Sigmoid colon (tissue), 6 donors: ENCODE measurements at regions not wholly inside any gene's neighbourhood (a gene's known extent, or its start where the extent isn't known, plus 50 kb on each side); places are given as distances from the start of the nearest gene placed in this dataset.

ENCODE experiments used
- DNase-seq: peaks from one replicate; pipeline ENCODE4 v3.0.0-alpha.2; 2019
- H3K27ac ChIP-seq, 4 donors: fragments of 200-600 bp; sonication (generic); one replicate each; pipeline ENCODE4 v1.5.1; 2016 to 2019; ENCODE audit warnings: mild to moderate bottlenecking in 1 of 4
- H3K27me3 ChIP-seq, 3 donors: fragments of 200-600 bp; sonication (generic); one replicate each; pipeline ENCODE4 v1.5.1; 2019; ENCODE audit warnings: mild to moderate bottlenecking in 1 of 3
- H3K36me3 ChIP-seq, 4 donors: fragments of 200-600 bp; sonication (generic); one replicate each; pipeline ENCODE4 v1.5.1; 2016 to 2019
- H3K4me1 ChIP-seq, 4 donors: fragments of 200-600 bp; sonication (generic); one replicate each; pipeline ENCODE4 v1.5.1; 2017 to 2019
- H3K4me3 ChIP-seq, 4 donors: fragments of 200-600 bp; sonication (generic); one replicate each; pipeline ENCODE4 v1.5.1; 2017 to 2019; ENCODE audit warnings: mild to moderate bottlenecking in 2 of 4, moderate library complexity in 1 of 4
- H3K9me3 ChIP-seq, 4 donors: fragments of 200-600 bp in 3 of 4; sonication (generic) in 3 of 4; one replicate each; pipeline versions ENCODE4 v1.5.1 to v1.6.1; 2013 to 2019
- EP300 ChIP-seq, 4 donors: sonication (generic); formaldehyde crosslinking; IDR thresholded peaks; one replicate each; pipeline ENCODE4 v1.6.1; 2017; ENCODE audit warnings: antibody characterized with exemption in 4 of 4
- POLR2A ChIP-seq, 2 donors: fragments of 450-650 bp; IDR thresholded peaks; one replicate each; pipeline ENCODE4 v1.6.1; 2016; ENCODE audit warnings: antibody characterized with exemption in 2 of 2, mild to moderate bottlenecking in 2 of 2, moderate library complexity in 2 of 2
- POLR2AphosphoS5 ChIP-seq, 4 donors: sonication (generic); formaldehyde crosslinking; IDR thresholded peaks; one replicate each; pipeline ENCODE4 v1.6.1; 2017; ENCODE audit warnings: antibody characterized with exemption in 4 of 4
- WGBS, 2 donors: extraction: QIAGEN DNeasy Blood & Tissue Kit; methylation state at CpG; one replicate each; pipeline ENCODE4 v1.1.7; 2013; 5-methylcytosine and 5-hydroxymethylcytosine counted together
- intact Hi-C: fragments of 100-400 bp; cut with DNase I; formaldehyde crosslinking; loops from one replicate; pipeline ENCODE4 v1.15.1; 2023
- TF ChIP-seq, protein P1 (sequence below), 4 experiments: fragments of 450-650 bp in 3 of 4; fragments of 200-600 bp in 1 of 4; IDR thresholded peaks; one replicate each; pipeline ENCODE4 v1.5.1; 2016 to 2019; ENCODE audit warnings: antibody characterized with exemption in 4 of 4, mild to moderate bottlenecking in 3 of 4, moderate library complexity in 2 of 4
- donor health status: healthy with polysubstance abuse.
- donor health status: healthy.

DNA sequence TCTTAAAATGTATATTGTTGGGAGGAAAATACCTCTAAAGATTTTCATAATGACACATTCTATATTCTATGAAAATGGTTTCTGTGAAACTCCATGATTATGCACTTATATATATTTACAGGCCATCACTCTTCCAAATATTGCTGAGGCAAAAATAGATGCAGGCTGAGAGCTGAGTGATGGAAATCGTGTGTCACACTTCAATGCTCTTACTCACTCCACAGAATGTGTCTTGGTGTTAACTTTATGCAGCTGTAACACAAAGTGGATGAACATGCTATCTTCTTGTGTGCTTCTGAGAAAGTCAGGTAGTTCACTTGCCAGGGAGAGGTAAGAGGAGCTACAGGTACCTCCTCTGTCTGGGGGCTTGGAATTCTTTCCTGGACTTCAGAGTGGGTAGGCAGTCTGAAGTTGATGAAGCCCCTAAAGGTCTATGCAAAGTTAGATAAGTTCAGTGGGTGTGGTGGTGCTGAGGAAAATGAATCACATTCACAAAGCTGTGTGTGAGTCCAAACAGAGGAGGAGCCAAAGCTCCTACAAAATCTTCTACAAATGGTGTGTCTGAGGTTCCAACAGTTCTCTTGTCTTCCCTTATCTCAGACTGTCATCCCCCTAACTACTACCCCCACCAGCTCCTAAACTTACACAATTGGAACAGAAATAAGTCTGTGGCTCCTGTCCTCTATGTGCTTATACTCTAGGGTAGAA lies 74.2 kb upstream of the ST6GAL2 start:
- Histone ChIP-seq H3K27me3 (no peaks in the 10 kb centered on the region), H3K4me3 (no peak overlapping the region), H3K9me3 (no peaks in the 10 kb centered on the region), H3K27ac (no peak overlapping the region), H3K36me3 (no peaks in the 10 kb centered on the region), H3K4me1 (peaks cover 0 to 9% (median 0%) of the 10 kb centered on the region in 4 donors)
- no peak for DNase-seq
- intact Hi-C loops, result no loop called here
- no peak for TF ChIP-seq POLR2AphosphoS5 (IDR thresholded peaks at IDR 0.05)
- no peak for TF ChIP-seq POLR2A (IDR thresholded peaks at IDR 0.05)
- no peak for TF ChIP-seq EP300 (IDR thresholded peaks at IDR 0.05)
- TF ChIP-seq, protein P1, sequence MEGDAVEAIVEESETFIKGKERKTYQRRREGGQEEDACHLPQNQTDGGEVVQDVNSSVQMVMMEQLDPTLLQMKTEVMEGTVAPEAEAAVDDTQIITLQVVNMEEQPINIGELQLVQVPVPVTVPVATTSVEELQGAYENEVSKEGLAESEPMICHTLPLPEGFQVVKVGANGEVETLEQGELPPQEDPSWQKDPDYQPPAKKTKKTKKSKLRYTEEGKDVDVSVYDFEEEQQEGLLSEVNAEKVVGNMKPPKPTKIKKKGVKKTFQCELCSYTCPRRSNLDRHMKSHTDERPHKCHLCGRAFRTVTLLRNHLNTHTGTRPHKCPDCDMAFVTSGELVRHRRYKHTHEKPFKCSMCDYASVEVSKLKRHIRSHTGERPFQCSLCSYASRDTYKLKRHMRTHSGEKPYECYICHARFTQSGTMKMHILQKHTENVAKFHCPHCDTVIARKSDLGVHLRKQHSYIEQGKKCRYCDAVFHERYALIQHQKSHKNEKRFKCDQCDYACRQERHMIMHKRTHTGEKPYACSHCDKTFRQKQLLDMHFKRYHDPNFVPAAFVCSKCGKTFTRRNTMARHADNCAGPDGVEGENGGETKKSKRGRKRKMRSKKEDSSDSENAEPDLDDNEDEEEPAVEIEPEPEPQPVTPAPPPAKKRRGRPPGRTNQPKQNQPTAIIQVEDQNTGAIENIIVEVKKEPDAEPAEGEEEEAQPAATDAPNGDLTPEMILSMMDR (IDR thresholded peaks at IDR 0.05), result no peak
- 67 to 75% methylated on average over 1 of the region's 1 CpG for WGBS, 2 donors

DNA sequence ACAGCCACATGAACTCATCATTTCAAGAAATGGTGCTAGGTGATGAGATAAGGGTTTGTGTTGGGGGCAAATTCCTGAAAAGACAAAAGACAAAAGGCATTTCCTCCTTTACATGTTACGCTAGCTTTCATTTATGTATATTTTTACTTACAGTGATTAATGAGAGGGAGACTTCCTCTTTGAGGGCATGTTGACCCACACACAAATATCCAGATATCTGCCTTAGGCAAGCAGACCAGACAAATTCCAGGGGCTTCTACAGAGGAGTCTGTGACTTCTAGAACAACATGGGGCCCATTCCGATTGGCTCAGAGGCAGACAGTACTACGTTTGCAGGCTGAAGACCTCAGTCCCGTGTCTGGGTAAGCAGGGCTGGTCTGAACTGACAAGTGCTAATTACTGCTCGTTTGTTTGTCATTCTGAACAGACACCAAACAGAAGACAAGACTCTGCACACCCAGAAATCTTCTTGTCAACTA lies 74.8 kb upstream of the ST6GAL2 start:
- Histone ChIP-seq H3K36me3 (no peaks in the 10 kb centered on the region), H3K27me3 (no peaks in the 10 kb centered on the region), H3K9me3 (no peaks in the 10 kb centered on the region), H3K4me3 (no peak overlapping the region), H3K27ac (no peak overlapping the region), H3K4me1 (peaks cover 0 to 9% (median 0%) of the 10 kb centered on the region in 4 donors)
- intact Hi-C loops, result no loop called here
- 61 to 64% methylated on average over 5 of the region's 5 CpGs for WGBS, 2 donors
- TF ChIP-seq POLR2AphosphoS5 (IDR thresholded peaks at IDR 0.05) (no peak), EP300 (IDR thresholded peaks at IDR 0.05) (no peak)
- DNase-seq, result no peak

DNA sequence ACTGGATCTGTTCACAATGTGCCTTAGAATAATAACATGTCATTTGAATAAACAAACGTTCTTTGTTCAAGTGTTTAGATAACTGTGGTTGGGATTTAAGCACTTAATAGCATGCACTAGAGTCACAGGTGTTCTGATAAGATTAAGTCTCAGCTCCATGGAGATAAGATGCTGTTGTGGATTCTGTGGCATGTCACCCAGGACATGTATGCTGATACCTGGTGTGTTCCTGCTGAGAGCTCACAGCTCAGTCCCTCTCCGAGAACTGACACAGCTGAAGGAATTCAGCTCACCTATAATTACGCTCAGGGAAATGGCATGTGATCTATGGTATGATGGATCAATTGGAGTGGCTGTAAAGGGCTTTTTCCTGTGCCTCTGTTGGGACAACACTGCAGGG lies 75.4 kb upstream of the ST6GAL2 start:
- Histone ChIP-seq H3K4me3 (no peak overlapping the region), H3K36me3 (no peaks in the 10 kb centered on the region), H3K27ac (no peak overlapping the region), H3K27me3 (no peaks in the 10 kb centered on the region), H3K9me3 (no peaks in the 10 kb centered on the region), H3K4me1 (peaks cover 0 to 9% (median 0%) of the 10 kb centered on the region in 4 donors)
- intact Hi-C loops, result no loop called here
- WGBS, 2 donors, result 63 to 76% methylated on average over 3 of the region's 3 CpGs
- no peak for DNase-seq
- TF ChIP-seq EP300 (IDR thresholded peaks at IDR 0.05), result no peak
- TF ChIP-seq POLR2AphosphoS5 (IDR thresholded peaks at IDR 0.05), result no peak
- TF ChIP-seq, protein P1 (IDR thresholded peaks at IDR 0.05), result no peak
- no peak for TF ChIP-seq POLR2A (IDR thresholded peaks at IDR 0.05)

DNA sequence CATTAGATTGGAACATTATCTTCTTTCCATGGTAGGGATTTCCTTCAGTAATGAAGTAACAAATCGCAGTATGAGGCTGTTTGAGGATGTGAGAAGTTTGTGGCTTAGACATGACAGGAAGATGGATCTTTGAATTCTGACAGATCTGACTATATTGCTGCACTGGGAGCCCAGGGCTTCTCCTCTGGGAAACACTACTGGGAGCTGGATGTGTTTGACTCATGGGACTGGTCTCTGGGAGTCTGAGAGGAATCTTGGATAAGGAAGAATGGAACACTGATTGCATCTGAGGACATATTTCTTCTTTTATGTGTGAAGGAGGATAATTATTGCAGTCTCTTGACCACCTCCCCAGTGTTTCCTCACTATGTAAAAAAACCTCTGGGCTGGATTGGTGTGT lies 77.2 kb upstream of the ST6GAL2 start:
- intact Hi-C loops, result no loop called here

DNA sequence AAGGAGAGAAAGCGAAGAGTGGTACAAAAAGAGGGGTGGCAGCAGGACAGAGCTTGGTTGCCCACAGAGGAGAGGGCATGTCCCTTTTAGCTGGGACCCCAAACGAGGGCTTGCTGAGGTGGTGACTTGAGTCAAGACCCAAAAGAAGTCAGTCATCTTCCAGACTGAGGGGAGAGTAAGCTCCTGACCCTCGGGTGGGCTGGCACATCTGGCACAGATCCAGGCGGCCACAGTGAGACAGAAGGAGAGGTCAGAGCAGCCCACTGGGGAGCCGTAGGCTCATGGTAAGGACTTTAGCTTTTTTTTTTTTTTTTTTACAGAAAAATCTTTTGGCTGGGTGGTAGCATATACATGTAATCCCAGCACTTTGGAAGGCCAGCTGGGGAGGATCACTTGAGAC lies 77.9 kb upstream of the ST6GAL2 start:
- H3K4me1 ChIP-seq, result peaks cover 0 to 9% (median 0%) of the 10 kb centered on the region in 4 donors
- TF ChIP-seq, protein P1 (IDR thresholded peaks at IDR 0.05), result no peak
- no peak for TF ChIP-seq EP300 (IDR thresholded peaks at IDR 0.05)
- TF ChIP-seq POLR2A (IDR thresholded peaks at IDR 0.05), result no peak
- TF ChIP-seq POLR2AphosphoS5 (IDR thresholded peaks at IDR 0.05), result no peak
- WGBS, 2 donors, result 85 to 88% methylated on average over 5 of the region's 5 CpGs
- intact Hi-C loops, result no loop called here
- no peaks in the 10 kb centered on the region for H3K9me3 ChIP-seq
- no peak overlapping the region for H3K4me3 ChIP-seq
- H3K27ac ChIP-seq, result no peak overlapping the region
- no peaks in the 10 kb centered on the region for H3K27me3 ChIP-seq
- H3K36me3 ChIP-seq, result no peaks in the 10 kb centered on the region
- DNase-seq, result no peak

More for the DNA sequence above, 77.2 kb upstream of the ST6GAL2 start:
- H3K4me3 ChIP-seq, result no peak overlapping the region
- no peaks in the 10 kb centered on the region for H3K9me3 ChIP-seq
- 72 to 91% methylated on average over 1 of the region's 1 CpG for WGBS, 2 donors
- H3K4me1 ChIP-seq, result peaks cover 0 to 9% (median 0%) of the 10 kb centered on the region in 4 donors
- no peak overlapping the region for H3K27ac ChIP-seq
- DNase-seq, result no peak
- H3K36me3 ChIP-seq, result no peaks in the 10 kb centered on the region
- H3K27me3 ChIP-seq, result no peaks in the 10 kb centered on the region
- TF ChIP-seq EP300 (IDR thresholded peaks at IDR 0.05) (no peak), POLR2AphosphoS5 (IDR thresholded peaks at IDR 0.05) (no peak), POLR2A (IDR thresholded peaks at IDR 0.05) (no peak)
- TF ChIP-seq, protein P1 (IDR thresholded peaks at IDR 0.05), result no peak
